GM12865 (cell line): ENCODE measurements at regions not wholly inside any gene's neighbourhood (a gene's known extent, or its start where the extent isn't known, plus 50 kb on each side); places are given as distances from the start of the nearest gene placed in this dataset.
"Not testable (repeated sequence)": the region's sequence is repeated elsewhere in the genome, so short reads cannot be mapped to it uniquely, and the experiment has no call there.

Source experiments
- DNase-seq: peaks from one replicate; pipeline ENCODE4 v3.0.0; 2010; ENCODE audit warnings: low read depth
- H3K4me3 ChIP-seq: 2 replicates; pipeline ENCODE4 v1.5.1; 2011; ENCODE audit warnings: mild to moderate bottlenecking, low read depth, low read length, control low read depth

DNA sequence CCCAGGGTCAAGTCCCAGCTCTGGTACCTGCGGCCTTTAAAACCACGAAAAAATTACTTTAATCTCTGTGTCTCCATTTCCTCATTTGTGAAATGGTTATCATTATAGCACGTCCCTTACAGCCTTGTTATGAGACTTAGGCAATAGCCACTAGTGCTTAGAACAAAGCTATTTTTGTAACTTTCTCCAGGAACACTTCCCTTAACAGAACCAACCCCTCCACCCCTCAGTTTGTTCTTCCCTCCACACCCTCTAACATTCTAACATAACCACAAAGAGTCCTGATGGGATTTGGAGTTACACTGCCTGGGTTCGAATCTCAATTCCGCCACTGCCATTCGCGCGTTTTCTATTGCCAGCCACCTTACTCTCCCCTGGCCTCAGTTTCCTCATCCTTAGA, 2777.4 kb upstream of the TPTE start:
- H3K4me3 ChIP-seq, DNase-seq: not testable (repeated sequence)

DNA sequence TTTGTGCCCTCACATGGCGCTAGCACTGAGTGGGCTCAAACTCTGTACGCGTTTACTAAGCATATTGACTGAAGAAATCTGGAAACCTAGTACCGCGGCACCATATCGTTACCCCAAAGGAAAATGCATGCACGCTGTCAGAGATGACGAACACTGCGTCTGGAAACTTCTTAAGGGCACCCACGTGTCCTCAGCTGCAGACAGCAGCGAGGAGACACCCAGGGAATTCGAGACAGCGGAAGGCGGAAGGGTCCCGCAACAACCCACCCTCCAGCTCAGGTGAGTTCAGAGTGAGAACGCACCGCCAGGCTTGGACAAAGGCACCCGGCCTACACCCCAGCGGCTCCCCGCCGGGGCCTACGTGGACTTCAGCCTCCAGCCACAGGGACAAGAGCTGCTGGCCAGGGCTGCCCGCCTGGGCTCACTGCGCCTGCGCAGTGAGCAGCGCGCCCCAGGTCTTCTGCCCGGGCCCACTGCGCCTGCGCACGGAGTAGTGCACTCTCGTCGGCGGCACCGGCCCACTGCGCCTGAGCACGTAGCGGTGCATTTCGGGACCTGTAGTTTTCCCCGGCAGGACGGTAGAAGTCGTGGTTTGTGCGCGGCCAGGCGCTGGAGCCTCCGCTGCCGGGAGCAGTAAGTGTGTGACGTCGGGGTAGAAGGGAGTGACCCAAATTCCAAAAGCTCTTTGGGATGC, 2776.8 kb upstream of the TPTE start:
- not testable (repeated sequence) for DNase-seq, H3K4me3 ChIP-seq

DNA sequence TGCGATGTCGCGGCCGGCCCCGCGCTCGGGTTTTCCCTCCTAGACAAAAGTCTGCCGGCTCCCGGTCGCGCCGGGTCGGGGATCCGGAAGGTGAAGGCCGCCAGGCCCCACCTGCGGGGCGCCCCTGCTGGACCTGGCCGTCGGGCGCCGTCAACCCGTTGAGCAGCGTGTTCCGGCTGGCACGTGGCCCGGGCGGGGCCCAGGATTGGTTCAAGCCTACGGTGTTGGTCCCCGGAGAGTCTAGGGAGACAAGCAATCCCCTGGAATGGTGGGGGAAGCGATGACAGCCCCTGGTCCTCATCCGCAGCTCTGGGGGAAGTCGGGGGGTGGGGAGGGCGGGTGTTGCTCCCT, 2776.3 kb upstream of the TPTE start:
- H3K4me3 ChIP-seq, DNase-seq: not testable (repeated sequence)

DNA sequence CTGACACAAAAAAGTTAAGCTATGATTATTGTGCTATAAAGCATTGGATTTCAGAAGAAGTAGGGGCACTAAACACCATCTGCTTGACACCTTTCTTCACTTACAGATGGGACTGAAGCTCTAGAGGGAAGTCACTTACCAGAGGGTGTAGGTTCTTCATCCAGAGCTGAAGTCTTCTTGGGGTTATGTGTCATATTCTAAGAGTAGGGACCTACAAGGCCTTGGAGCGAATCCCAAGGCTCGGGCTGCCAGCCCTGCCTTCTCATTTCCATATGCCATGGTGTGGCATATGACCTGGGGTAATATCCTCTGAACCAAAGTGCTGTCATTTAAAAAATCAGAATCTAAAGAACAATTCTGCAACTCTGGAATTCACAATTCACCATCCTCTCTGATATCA, 2773.4 kb upstream of the TPTE start:
- not testable (repeated sequence) for DNase-seq, H3K4me3 ChIP-seq

DNA sequence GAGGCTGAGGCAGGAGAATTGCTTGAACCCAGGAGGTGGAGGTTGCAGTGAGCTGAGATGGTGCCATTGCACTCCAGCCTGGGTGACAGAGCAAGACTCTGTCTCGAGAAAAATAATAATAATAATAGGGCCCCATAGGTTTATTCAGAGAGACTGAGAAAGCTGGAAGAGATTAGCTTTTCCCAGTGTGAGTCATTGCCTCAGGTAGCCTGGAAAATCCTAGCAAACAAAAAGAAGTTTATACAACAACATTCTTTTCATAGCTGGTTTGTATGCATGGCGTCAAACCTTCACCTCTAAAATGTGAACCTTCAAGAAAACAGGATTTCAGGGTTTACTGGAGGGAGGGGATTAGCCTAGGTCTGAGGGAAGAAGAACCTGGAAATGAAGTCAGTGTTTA, 2768.8 kb upstream of the TPTE start:
- not testable (repeated sequence) for H3K4me3 ChIP-seq, DNase-seq

DNA sequence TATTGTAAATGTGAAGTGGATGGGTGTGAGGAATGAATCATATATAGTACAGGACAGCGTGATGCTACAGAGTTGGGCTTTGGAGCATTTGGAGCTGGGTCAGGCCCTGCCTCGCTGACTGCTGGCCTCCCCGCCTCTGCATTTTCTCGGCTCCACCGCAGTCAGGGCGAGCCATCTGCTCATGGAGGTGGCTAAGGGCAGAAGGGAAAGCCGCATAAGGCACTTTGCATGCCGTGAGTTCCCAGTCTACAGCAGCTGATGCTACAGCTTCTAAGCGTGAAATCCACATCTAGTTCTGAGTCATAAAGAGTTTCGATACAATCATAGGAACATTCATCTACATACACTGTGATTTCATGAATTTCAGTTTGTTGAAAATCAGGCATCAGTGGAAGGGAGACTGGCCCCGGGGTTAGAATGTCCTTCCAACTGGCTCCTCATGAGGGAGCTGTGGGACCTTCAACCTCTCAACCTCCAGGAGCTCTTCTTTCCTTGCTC, 2768.0 kb upstream of the TPTE start:
- DNase-seq, H3K4me3 ChIP-seq: not testable (repeated sequence)

DNA sequence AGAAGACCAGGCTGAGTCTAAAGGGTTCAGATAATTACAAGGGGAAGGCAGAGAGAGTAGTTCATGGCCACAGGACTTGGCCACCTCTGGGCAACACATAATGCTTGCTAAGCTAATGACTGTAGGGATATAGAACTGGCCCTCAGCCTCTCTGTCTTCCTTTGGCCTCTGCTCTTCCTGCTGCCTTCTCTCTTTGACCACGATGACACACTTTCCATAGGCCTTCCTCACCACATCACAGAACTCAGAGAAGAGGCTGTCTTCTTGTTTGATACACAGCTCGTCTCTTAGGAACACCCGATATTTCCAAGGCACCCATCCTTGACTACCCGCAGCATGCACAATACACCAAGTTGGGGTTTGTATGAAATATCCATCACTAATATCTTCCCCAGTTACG, 2751.4 kb upstream of the TPTE start:
- not testable (repeated sequence) for DNase-seq

DNA sequence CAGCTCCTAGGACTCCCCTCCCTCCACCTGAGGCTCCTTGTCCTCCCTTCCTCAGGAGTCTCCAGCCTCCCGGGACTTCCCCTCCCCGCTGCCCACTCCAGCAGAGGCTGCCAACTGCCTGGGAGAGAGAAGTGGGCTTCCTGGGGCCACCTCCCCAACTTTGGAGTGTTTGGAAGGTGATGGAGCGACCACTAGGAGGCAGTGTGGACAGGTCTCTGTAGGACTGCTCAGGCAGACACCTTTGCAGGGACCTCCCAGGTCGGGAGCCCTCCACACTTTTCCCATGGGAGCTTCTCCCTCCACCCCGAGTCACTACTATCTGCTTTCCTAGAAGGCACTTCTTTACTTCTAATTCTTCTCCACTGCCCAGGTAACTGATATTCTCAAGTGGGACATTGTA, 2747.2 kb upstream of the TPTE start:
- not testable (repeated sequence) for DNase-seq, H3K4me3 ChIP-seq

More for the DNA sequence above, 2751.4 kb upstream of the TPTE start:
- not testable (repeated sequence) for H3K4me3 ChIP-seq

DNA sequence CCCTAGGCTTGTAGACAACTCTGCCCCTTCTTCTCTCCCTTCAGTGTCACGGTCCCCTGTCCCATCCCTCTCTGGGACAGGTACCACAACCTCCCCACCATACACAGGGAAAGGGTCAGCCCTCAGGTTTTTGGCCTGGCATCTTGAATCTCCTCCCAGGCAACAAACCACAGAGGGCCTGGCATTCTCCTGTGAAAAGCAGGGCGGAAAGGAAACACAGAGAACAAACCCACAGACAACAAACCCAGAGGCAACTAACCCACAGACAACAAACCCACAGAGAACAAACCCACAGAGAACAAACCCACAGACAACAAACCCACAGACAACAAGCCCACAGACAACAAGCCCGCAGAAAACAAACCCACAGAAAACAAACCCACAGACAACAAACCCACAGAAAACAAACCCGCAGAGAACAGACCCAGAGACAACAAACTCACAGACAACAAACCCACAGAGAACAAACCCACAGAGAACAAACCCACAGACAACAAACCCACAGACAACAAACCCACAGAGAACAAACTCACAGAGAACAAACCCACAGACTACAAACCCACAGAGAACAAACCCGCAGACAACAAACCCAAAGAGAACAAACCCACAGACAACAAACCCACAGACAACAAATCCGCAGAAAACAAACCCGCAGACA, 2745.9 kb upstream of the TPTE start:
- peak; percentile 0 for DNase-seq
- H3K4me3 ChIP-seq = not testable (repeated sequence)

DNA sequence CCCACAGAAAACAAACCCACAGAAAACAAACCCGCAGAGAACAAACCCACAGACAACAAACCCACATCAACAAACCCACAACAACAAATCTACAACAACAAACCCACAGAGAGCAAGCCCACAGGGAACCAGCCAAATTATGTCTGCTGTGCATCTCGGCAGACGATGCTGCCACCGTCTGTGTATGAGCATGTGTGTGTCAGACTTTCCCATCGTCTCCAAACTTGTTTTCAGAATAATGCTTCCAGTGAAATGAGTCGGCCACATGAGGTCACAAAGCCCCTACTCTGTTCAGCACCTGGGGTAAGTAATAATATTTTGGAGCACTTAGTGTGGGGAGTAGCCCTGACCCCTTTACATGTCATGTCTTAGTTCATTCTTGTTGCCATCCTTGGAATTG, 2745.3 kb upstream of the TPTE start:
- H3K4me3 ChIP-seq, DNase-seq: not testable (repeated sequence)

DNA sequence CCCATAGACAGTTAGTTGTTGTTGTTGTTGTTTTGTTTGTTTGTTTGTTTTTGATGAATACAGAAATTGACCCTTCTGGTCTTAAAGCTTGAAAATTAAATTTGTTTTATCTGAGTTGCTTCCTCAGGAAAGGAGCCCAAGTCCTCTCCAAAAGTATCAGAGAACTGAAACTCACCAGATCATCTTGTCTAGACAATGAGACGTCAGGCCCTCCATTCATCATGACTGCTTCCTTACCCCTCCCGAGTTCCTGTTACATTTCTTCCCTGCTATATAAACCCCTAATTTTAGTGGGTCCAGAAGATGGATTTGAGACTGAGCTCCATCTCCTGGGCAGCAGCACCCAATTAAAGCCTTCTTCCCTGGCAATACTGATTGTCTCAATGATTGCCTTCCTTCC, 2744.8 kb upstream of the TPTE start:
- not testable (repeated sequence) for H3K4me3 ChIP-seq, DNase-seq

DNA sequence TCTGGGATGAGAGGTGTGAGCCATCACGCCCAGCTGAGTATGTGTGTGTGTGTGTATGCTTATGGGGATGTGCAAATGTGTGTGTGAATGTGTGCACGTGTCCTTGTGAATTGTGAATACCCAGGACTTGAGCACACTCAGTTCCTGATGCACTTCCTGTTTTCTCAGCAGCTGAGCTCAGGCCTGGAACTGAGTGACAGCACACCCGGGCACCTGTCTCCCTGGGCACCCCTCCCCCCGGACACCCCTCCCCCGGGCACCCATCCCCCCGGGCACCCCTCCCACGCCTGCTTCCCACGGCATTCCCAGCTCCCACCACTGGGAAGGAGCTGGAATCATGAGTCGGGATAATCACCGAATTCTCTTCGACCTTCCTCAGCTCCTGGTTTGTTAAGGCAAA, 2744.1 kb upstream of the TPTE start:
- H3K4me3 ChIP-seq, DNase-seq: not testable (repeated sequence)

DNA sequence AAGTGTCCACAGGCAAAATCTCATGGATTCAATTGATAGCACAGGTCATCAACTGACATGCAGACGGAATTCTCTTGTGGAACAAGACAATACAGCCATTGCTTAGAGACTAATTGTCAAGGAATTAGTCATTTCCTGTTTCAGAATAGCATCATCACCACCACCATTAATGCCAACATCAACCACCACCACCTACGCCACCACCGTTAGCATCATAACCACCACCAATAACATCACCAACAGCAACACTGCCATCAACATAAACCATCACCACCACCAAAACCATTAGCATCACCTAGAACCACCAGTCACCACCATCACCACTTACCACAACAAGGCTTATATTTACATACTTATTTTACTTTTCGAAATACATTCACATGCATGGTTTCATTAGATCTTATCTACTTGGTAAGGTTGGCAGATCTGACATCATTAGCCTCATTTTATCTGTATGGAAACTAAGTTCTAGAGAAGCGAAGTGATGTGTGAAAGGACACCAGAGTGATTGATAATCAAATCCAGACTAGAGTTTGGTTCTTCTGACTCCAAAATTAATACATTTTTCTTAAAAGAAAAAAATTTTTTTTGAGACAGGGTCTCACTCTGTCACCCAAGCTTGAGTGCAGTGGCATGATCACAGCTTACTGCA, 2733.8 kb upstream of the TPTE start:
- not testable (repeated sequence) for DNase-seq, H3K4me3 ChIP-seq

DNA sequence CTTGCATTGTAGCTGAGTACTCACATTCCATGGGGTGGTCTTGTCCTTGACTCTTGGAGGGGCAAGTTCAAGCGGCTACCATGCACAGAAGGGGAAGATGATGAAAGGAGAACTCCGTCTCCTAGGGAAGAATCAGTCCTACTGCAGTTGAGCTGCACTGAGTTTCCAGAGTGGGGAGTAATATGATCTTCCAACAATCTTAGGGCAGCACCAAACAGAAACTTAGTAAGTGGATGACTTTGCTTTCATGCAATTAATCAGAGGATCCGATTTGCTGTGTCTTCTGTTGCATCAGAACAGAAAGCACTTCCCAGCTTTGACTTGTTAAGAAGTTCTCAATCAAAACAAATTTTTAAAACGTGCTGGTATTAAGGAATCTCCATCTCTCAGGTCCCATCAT, 2727.6 kb upstream of the TPTE start:
- H3K4me3 ChIP-seq, DNase-seq: not testable (repeated sequence)

DNA sequence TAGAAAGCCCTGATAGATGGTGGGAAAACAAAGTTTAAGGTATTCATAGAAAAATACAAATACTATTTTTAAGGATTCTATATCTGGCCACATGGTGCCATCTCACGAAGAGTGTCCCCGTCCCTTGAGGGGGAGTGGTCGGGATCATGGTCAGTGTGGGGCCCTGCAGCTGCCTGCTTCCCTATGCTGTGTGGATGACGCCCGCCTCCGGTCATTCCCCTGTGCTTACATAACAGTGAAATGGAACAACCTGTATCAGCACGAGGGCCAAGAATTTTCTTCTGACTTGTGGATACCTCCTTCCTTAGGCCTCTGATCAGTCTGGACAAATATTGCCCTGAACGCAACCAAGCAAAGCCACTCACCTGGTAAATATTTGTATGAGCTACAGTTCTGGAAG, 2724.1 kb upstream of the TPTE start:
- not testable (repeated sequence) for H3K4me3 ChIP-seq, DNase-seq

DNA sequence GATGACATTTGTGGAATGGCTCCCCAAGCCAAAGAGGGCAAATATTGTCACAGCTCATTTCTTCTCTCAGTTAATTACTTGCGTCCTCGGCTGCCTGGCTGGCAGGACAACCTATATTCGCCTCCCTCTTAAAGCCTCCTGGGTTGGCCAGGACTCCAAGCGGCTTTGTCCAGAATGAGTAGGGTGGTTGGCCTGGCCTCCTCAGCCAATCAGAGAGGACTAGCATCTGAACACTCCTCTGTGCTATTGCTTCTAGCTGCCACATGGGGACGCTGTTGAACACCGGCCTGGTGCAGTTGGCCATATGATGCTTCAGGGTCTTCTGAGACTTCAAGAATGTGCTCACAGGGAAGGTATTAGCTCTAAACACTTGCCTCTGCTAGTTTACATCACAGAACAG, 2722.9 kb upstream of the TPTE start:
- H3K4me3 ChIP-seq, DNase-seq: not testable (repeated sequence)

DNA sequence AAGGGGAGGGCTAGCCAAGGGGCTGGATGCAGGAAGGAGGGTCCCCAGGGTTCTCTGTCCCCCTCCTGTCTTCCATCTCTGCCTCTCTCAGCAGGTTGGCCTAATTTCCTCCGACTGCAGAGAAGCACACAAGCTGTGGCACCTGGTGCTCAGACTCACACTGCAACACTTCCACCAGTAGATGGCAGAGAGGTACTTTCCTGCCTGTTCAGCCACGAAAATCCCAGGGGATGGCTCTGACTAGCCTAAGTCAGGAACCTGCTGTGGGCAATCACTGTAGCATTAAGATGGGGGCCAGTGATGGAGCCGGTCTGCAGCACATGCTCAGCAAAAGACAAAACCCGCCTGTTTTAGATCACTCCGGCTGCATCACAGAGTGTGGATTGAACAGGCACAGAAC, 2721.7 kb upstream of the TPTE start:
- not testable (repeated sequence) for H3K4me3 ChIP-seq, DNase-seq

DNA sequence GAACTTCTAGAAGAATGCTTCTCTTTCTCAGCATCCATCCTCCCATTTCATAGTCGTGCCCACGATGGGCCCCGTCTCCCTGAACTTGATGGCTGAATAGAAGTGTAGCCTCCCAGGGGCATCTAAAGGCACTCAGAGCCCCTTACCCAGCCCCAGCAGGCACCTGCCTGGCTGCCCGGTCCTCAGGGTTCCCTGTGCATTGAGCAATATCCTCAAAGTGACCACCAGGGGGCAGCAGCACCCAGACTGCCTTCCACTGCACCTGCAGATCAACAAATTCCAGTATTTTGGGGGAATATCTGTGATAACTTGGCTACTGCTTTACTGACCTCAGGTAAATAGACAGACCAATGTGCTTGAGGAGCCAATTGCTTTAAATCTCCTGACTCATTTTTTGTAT, 2707.9 kb upstream of the TPTE start:
- not testable (repeated sequence) for DNase-seq, H3K4me3 ChIP-seq

DNA sequence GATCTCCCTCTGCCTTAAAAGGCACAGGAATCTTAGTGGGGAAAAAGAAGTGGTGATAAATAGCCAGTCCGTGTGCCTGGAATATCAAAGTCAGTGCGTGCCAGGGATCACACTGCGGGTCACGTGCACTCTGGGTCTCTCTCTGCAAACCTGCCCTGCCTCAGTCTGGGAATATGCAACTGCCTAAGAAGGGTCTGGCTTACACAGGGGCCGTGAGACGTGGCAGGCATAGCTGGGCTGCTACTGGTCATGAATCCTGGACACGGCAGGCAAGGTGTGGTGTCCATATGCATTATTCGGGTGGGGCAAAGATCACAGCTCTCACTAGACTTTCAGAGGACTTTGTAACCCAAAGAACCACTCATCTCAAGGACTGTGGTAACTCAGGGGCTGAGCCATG, 2704.4 kb upstream of the TPTE start:
- not testable (repeated sequence) for DNase-seq

DNA sequence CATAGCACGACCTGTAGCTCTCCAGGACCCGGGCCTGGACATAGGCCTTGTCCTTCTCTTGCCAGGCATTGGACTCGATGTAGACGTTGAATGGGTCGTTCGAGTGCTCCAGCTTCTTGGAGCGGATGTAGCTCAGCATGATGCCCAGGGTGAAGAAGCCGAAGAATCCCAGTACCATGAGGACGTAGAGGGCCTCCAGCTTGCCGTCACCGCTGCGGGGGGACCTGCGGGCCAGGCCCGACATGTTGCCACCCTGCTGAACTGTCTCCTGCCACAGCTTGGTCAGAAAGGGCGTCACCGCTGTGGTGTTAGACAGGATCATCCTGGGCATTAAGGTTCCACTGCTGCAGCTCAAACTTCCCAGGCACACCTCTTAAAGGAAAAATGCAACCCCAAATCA, 2702.1 kb upstream of the TPTE start:
- DNase-seq, H3K4me3 ChIP-seq: not testable (repeated sequence)

More for the DNA sequence above, 2704.4 kb upstream of the TPTE start:
- H3K4me3 ChIP-seq = not testable (repeated sequence)
